ENCODE measurements at regions not wholly inside any gene's neighbourhood (a gene's known extent, or its start where the extent isn't known, plus 50 kb on each side); places are given as distances from the start of the nearest gene placed in this dataset.
"Not testable (repeated sequence)": the region's sequence is repeated elsewhere in the genome, so short reads cannot be mapped to it uniquely, and the experiment has no call there.

GRCh38 chr5:92132294-92132908 lies 749.3 kb upstream of the ARRDC3 start:
- TF ChIP-seq CTCF, EP300 (IDR thresholded peaks at IDR 0.05): not testable (repeated sequence)
